ENCODE measurements at regions not wholly inside any gene's neighbourhood (a gene's known extent, or its start where the extent isn't known, plus 50 kb on each side); places are given as distances from the start of the nearest gene placed in this dataset.

DNA sequence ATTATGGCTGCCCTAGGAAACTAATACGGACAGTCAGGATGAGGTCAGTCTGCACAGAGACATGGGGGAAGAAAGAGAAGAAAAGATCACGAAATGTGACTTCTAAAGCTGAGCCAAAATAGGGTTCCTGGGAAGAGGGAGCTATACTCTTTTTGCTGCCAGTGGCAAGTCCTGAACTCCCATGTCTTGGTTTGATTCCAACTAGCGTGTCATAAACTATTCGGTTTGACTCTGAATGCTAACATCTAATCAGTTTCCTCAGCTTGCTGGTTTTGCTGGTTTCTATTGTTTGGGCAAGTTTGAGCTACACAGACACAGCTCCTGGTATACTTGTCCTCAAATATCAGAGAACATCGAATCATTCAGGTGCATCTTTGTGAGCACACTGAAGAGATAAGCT lies 80.5 kb upstream of the CYP1B1 start:
- Histone ChIP-seq H3K27me3 (ENCODE audit: control insufficient read depth, insufficient read depth, low read length) (no peaks in the 10 kb centered on the region), H3K36me3 (ENCODE audit: control insufficient read depth, insufficient read depth, low read length) (no peaks in the 10 kb centered on the region), H3K4me3 (ENCODE audit: low read depth, low read length) (no peak overlapping the region)
- DNase-seq (ENCODE audit: low read depth), result no peak
- no peak for TF ChIP-seq CTCF (IDR thresholded peaks at IDR 0.05; ENCODE audit: insufficient read depth, low read length, poor library complexity, severe bottlenecking)

- Histone ChIP-seq H3K36me3 (ENCODE audit: control insufficient read depth, insufficient read depth, low read length) (no peaks in the 10 kb centered on the region), H3K4me3 (ENCODE audit: low read depth, low read length) (no peak overlapping the region), H3K27me3 (ENCODE audit: control insufficient read depth, insufficient read depth, low read length) (no peaks in the 10 kb centered on the region)
- no peak for TF ChIP-seq CTCF (IDR thresholded peaks at IDR 0.05; ENCODE audit: insufficient read depth, low read length, poor library complexity, severe bottlenecking)
- DNase-seq (ENCODE audit: low read depth), result no peak
Measured at GRCh38 chr2:38155015-38155414, 79.1 kb upstream of the CYP1B1 start.

DNA sequence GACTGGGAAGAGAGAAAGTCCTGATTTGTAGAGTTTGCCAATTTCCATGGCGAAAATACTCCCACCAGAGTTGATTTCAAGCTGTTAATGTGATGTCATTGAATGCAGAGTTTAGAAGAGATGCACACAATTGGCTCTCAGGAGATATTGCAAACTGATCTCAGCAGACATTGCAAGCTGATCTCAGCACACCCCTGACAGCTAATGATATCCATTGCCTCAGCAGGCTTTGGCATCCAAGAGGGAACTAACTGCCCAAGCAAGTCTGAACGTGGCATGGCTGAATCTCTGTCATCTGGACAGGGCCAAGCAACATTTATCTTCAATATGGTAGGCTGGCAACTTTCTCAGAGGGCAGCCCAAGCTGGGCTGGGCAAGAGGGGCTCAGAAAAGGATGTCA lies 78.4 kb upstream of the CYP1B1 start:
- no peak overlapping the region for H3K4me3 ChIP-seq (ENCODE audit: low read depth, low read length)
- no peak for DNase-seq (ENCODE audit: low read depth)
- H3K36me3 ChIP-seq (ENCODE audit: control insufficient read depth, insufficient read depth, low read length), result no peaks in the 10 kb centered on the region
- TF ChIP-seq CTCF (IDR thresholded peaks at IDR 0.05; ENCODE audit: insufficient read depth, low read length, poor library complexity, severe bottlenecking), result no peak
- H3K27me3 ChIP-seq (ENCODE audit: control insufficient read depth, insufficient read depth, low read length), result no peaks in the 10 kb centered on the region

- no peaks in the 10 kb centered on the region for H3K36me3 ChIP-seq (ENCODE audit: control insufficient read depth, insufficient read depth, low read length)
- no peak for DNase-seq (ENCODE audit: low read depth)
- TF ChIP-seq CTCF (IDR thresholded peaks at IDR 0.05; ENCODE audit: insufficient read depth, low read length, poor library complexity, severe bottlenecking), result no peak
- no peak overlapping the region for H3K4me3 ChIP-seq (ENCODE audit: low read depth, low read length)
- H3K27me3 ChIP-seq (ENCODE audit: control insufficient read depth, insufficient read depth, low read length), result no peaks in the 10 kb centered on the region
Measured at GRCh38 chr2:38153476-38154135, 77.7 kb upstream of the CYP1B1 start.

GRCh38 chr2:38152913-38153312 lies 77.0 kb upstream of the CYP1B1 start:
- H3K36me3 ChIP-seq (ENCODE audit: control insufficient read depth, insufficient read depth, low read length), result no peaks in the 10 kb centered on the region
- DNase-seq (ENCODE audit: low read depth), result no peak
- no peak overlapping the region for H3K4me3 ChIP-seq (ENCODE audit: low read depth, low read length)
- H3K27me3 ChIP-seq (ENCODE audit: control insufficient read depth, insufficient read depth, low read length), result no peaks in the 10 kb centered on the region
- TF ChIP-seq CTCF (IDR thresholded peaks at IDR 0.05; ENCODE audit: insufficient read depth, low read length, poor library complexity, severe bottlenecking), result no peak

GRCh38 chr2:38152035-38152434 lies 76.1 kb upstream of the CYP1B1 start:
- no peak for TF ChIP-seq CTCF (IDR thresholded peaks at IDR 0.05; ENCODE audit: insufficient read depth, low read length, poor library complexity, severe bottlenecking)
- Histone ChIP-seq H3K27me3 (ENCODE audit: control insufficient read depth, insufficient read depth, low read length) (no peaks in the 10 kb centered on the region), H3K4me3 (ENCODE audit: low read depth, low read length) (no peak overlapping the region), H3K36me3 (ENCODE audit: control insufficient read depth, insufficient read depth, low read length) (no peaks in the 10 kb centered on the region)
- DNase-seq (ENCODE audit: low read depth), result no peak
